ENCODE measurements at regions not wholly inside any gene's neighbourhood (a gene's known extent, or its start where the extent isn't known, plus 50 kb on each side); places are given as distances from the start of the nearest gene placed in this dataset.

- no peak for DNase-seq (ENCODE audit: low spot score in 2 of 2)
- TF ChIP-seq CTCF (IDR thresholded peaks at IDR 0.05) (no peak), POLR2A (IDR thresholded peaks at IDR 0.05) (no peak)
- WGBS, 2 donors: 67 to 68% methylated on average over 6 of the region's 6 CpGs
- no peak overlapping the region for H3K4me3 ChIP-seq (ENCODE audit: low read depth, poor library complexity, severe bottlenecking)
- intact Hi-C loops (cut with DNase I; ENCODE audit: low total_unique reads): no loop called here
These were observed 110.1 kb upstream of the LUZP2 start for GRCh38 chr11:24386546-24387397.

GRCh38 chr11:24389575-24389974 lies 107.3 kb upstream of the LUZP2 start:
- no peak for DNase-seq (ENCODE audit: low spot score in 2 of 2)
- no peak for TF ChIP-seq CTCF (IDR thresholded peaks at IDR 0.05)
- no peak for TF ChIP-seq POLR2A (IDR thresholded peaks at IDR 0.05)
- no peak overlapping the region for H3K4me3 ChIP-seq (ENCODE audit: low read depth, poor library complexity, severe bottlenecking)
- 84 to 88% methylated on average over 5 of the region's 5 CpGs for WGBS, 2 donors
- intact Hi-C loops (cut with DNase I; ENCODE audit: low total_unique reads): no loop called here

GRCh38 chr11:24390016-24390415 lies 106.8 kb upstream of the LUZP2 start:
- 69 to 73% methylated on average over 5 of the region's 5 CpGs for WGBS, 2 donors
- TF ChIP-seq CTCF (IDR thresholded peaks at IDR 0.05) (no peak), POLR2A (IDR thresholded peaks at IDR 0.05) (no peak)
- no peak overlapping the region for H3K4me3 ChIP-seq (ENCODE audit: low read depth, poor library complexity, severe bottlenecking)
- DNase-seq (ENCODE audit: low spot score in 2 of 2): no peak
- intact Hi-C loops (cut with DNase I; ENCODE audit: low total_unique reads): no loop called here

- TF ChIP-seq CTCF (IDR thresholded peaks at IDR 0.05) (no peak), POLR2A (IDR thresholded peaks at IDR 0.05) (no peak)
- DNase-seq (ENCODE audit: low spot score in 2 of 2): no peak
- H3K4me3 ChIP-seq (ENCODE audit: low read depth, poor library complexity, severe bottlenecking): no peak overlapping the region
- WGBS, 2 donors: 86 to 87% methylated on average over 1 of the region's 1 CpG
- intact Hi-C loops (cut with DNase I; ENCODE audit: low total_unique reads): no loop called here
These were observed 106.1 kb upstream of the LUZP2 start for GRCh38 chr11:24390762-24391161.

GRCh38 chr11:24391167-24391566 lies 105.7 kb upstream of the LUZP2 start:
- WGBS, 2 donors: 56 to 61% methylated on average over 3 of the region's 3 CpGs
- no peak for DNase-seq (ENCODE audit: low spot score in 2 of 2)
- no peak overlapping the region for H3K4me3 ChIP-seq (ENCODE audit: low read depth, poor library complexity, severe bottlenecking)
- TF ChIP-seq CTCF (IDR thresholded peaks at IDR 0.05): no peak
- TF ChIP-seq POLR2A (IDR thresholded peaks at IDR 0.05): no peak
- intact Hi-C loops (cut with DNase I; ENCODE audit: low total_unique reads): no loop called here
